ENCODE measurements at regions not wholly inside any gene's neighbourhood (a gene's known extent, or its start where the extent isn't known, plus 50 kb on each side); places are given as distances from the start of the nearest gene placed in this dataset.

DNA sequence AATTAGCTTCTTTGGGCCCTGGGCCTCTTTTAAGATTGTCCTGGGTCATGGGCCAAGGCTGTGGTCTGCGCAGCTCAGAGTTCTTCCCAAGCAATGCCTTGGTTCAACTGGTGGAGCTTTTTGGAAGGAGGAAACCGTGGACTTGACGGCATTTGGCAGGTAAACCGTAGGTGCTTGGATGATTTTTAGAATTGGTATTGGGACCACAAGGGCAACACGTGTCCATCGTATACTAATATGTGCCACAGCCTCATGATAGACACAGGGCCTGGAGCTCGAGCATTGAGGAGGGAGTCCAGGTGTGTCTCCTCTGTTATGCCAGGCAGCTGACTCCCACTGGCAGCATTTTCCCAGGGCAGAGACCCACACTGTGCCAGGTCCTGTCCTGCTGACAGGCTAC lies 120.9 kb upstream of the PITX1 start:
- Histone ChIP-seq H3F3A (ENCODE audit: insufficient read depth, low read length) (no peaks in the 10 kb centered on the region), H3K27me3 (replicated peaks; ENCODE audit: insufficient read depth, low read length) (no peaks in the 10 kb centered on the region), H3K79me2 (ENCODE audit: low read length) (no peaks in the 10 kb centered on the region), H3K4me3 (ENCODE audit: low read length) (no peak overlapping the region), H3K4me2 (ENCODE audit: low read depth, low read length) (no peak overlapping the region), H3K4me1 (ENCODE audit: low read length) (no peaks in the 10 kb centered on the region), H3K27ac (ENCODE audit: low read length) (no peak overlapping the region), H3K9me3 (replicated peaks; ENCODE audit: insufficient read depth, low read length) (no peaks in the 10 kb centered on the region), H3K9me2 (replicated peaks; ENCODE audit: insufficient read depth, low read length) (no peaks in the 10 kb centered on the region), H4K20me1 (ENCODE audit: insufficient read depth, low read length) (no peaks in the 10 kb centered on the region), H3K9ac (ENCODE audit: low read length) (no peak overlapping the region), H3K36me3 (replicated peaks; ENCODE audit: insufficient read depth, low read length) (no peaks in the 10 kb centered on the region), H2AFZ (ENCODE audit: low read length) (no peak overlapping the region)
- no peak for TF ChIP-seq CTCF (IDR thresholded peaks at IDR 0.05; ENCODE audit: low read length)
- TF ChIP-seq EZH2phosphoT487 (IDR thresholded peaks at IDR 0.05; ENCODE audit: low read length): no peak
- TF ChIP-seq EZH2 (optimal IDR thresholded peaks at IDR 0.05; ENCODE audit: low read depth, low read length): no peak
- DNase-seq: no peak

DNA sequence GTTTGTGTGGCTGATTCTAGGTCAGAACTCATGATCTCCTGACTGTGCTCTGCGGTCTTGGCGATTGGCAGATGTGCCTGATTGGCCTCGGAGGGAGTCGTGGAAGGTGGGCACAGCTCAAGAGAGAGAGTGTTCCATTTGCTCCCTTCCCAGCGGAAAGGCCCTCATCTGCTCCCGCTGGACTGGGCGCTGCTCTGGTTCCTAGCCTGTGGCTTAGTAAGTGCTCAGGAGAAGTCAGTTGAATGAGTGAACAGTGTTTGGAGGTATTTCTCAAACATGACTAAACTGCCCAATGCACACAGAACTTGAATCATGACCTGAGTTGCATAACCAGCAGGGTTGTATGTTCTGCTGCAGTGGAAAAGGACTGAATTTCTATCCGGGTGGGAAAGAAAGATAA lies 120.2 kb upstream of the PITX1 start:
- no peak for DNase-seq
- H4K20me1 ChIP-seq (ENCODE audit: insufficient read depth, low read length): no peaks in the 10 kb centered on the region
- no peak overlapping the region for H3K27ac ChIP-seq (ENCODE audit: low read length)
- H3K9ac ChIP-seq (ENCODE audit: low read length): no peak overlapping the region
- no peak overlapping the region for H2AFZ ChIP-seq (ENCODE audit: low read length)
- H3F3A ChIP-seq (ENCODE audit: insufficient read depth, low read length): no peaks in the 10 kb centered on the region
- H3K4me3 ChIP-seq (ENCODE audit: low read length): no peak overlapping the region
- no peaks in the 10 kb centered on the region for H3K36me3 ChIP-seq (replicated peaks; ENCODE audit: insufficient read depth, low read length)
- H3K4me1 ChIP-seq (ENCODE audit: low read length): no peaks in the 10 kb centered on the region
- H3K27me3 ChIP-seq (replicated peaks; ENCODE audit: insufficient read depth, low read length): no peaks in the 10 kb centered on the region
- no peak for TF ChIP-seq CTCF (IDR thresholded peaks at IDR 0.05; ENCODE audit: low read length)
- TF ChIP-seq EZH2 (optimal IDR thresholded peaks at IDR 0.05; ENCODE audit: low read depth, low read length): no peak
- TF ChIP-seq EZH2phosphoT487 (IDR thresholded peaks at IDR 0.05; ENCODE audit: low read length): no peak
- no peaks in the 10 kb centered on the region for H3K9me3 ChIP-seq (replicated peaks; ENCODE audit: insufficient read depth, low read length)
- no peak overlapping the region for H3K4me2 ChIP-seq (ENCODE audit: low read depth, low read length)
- H3K79me2 ChIP-seq (ENCODE audit: low read length): no peaks in the 10 kb centered on the region
- H3K9me2 ChIP-seq (replicated peaks; ENCODE audit: insufficient read depth, low read length): no peaks in the 10 kb centered on the region

DNA sequence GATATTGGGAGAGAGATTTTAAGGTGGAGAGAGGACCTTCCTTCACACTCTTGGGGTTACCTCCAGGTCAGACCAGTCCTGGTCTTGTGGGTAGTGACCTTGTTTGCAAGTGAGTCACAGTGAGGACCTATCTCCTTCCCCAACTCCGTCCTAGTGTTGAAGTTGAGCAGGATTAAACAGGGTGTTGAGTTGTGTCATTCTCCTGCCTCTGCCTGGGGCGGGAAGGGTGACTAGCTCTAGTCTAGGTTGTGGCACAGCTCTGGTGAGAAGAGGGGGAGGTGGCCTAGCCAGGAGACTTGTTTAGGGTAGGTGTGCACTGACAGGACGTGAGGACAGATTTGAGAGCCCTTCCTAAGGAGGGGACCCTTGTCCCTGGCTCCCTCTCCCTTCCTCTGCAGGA lies 119.6 kb upstream of the PITX1 start:
- no peaks in the 10 kb centered on the region for H3F3A ChIP-seq (ENCODE audit: insufficient read depth, low read length)
- no peak overlapping the region for H3K9ac ChIP-seq (ENCODE audit: low read length)
- H3K4me2 ChIP-seq (ENCODE audit: low read depth, low read length): no peak overlapping the region
- H3K79me2 ChIP-seq (ENCODE audit: low read length): no peaks in the 10 kb centered on the region
- H3K36me3 ChIP-seq (replicated peaks; ENCODE audit: insufficient read depth, low read length): no peaks in the 10 kb centered on the region
- H3K9me3 ChIP-seq (replicated peaks; ENCODE audit: insufficient read depth, low read length): no peaks in the 10 kb centered on the region
- H3K4me3 ChIP-seq (ENCODE audit: low read length): no peak overlapping the region
- H4K20me1 ChIP-seq (ENCODE audit: insufficient read depth, low read length): no peaks in the 10 kb centered on the region
- H3K9me2 ChIP-seq (replicated peaks; ENCODE audit: insufficient read depth, low read length): no peaks in the 10 kb centered on the region
- no peak for TF ChIP-seq CTCF (IDR thresholded peaks at IDR 0.05; ENCODE audit: low read length)
- TF ChIP-seq EZH2phosphoT487 (IDR thresholded peaks at IDR 0.05; ENCODE audit: low read length): no peak
- no peak for TF ChIP-seq EZH2 (optimal IDR thresholded peaks at IDR 0.05; ENCODE audit: low read depth, low read length)
- H2AFZ ChIP-seq (ENCODE audit: low read length): no peak overlapping the region
- H3K4me1 ChIP-seq (ENCODE audit: low read length): no peaks in the 10 kb centered on the region
- DNase-seq: no peak
- H3K27me3 ChIP-seq (replicated peaks; ENCODE audit: insufficient read depth, low read length): no peaks in the 10 kb centered on the region
- H3K27ac ChIP-seq (ENCODE audit: low read length): no peak overlapping the region
